ENCODE measurements at regions not wholly inside any gene's neighbourhood (a gene's known extent, or its start where the extent isn't known, plus 50 kb on each side); places are given as distances from the start of the nearest gene placed in this dataset.

DNA sequence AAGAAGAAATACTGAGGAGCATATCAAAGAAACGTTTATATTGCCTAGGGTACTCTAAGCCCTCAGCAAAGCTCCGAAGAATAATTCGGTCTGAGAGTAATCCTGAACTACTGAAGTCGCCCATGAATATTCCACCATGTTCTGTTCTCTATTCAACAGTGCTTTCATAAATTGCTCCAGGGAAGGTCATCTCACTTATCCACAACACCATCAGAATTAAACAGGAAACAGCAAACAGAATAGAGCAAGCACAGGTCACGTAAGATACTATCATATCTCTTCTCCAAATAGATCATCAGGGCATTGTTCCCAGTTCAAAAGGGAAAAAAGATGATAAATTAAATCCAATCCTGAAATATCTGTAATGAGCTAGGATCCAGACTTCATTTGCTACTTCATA, 325.6 kb downstream of the DEPDC1B start:
- Histone ChIP-seq H4K20me1 (ENCODE audit: control insufficient read depth, insufficient read depth, insufficient read length) (no peaks in the 10 kb centered on the region), H3K23me2 (ENCODE audit: insufficient read length, low read depth, low read length, poor library complexity, severe bottlenecking) (no peaks in the 10 kb centered on the region), H2BK15ac (ENCODE audit: low read depth, low read length) (no peak overlapping the region), H3K18ac (ENCODE audit: insufficient read length, low read depth, low read length) (no peak overlapping the region), H3K4me1 (ENCODE audit: insufficient read depth, low read length) (no peaks in the 10 kb centered on the region), H2BK120ac (ENCODE audit: low read depth, low read length, poor library complexity, severe bottlenecking) (no peak overlapping the region), H3K9me3 (ENCODE audit: control insufficient read depth, low read depth, low read length) (no peaks in the 10 kb centered on the region), H3K14ac (ENCODE audit: insufficient read depth, low read length) (no peak overlapping the region), H3K4me2 (ENCODE audit: insufficient read depth, insufficient read length, low read length) (no peak overlapping the region), H3K4ac (ENCODE audit: low read depth, low read length) (no peak overlapping the region), H3T11ph (ENCODE audit: low read length) (no peak overlapping the region), H2BK5ac (ENCODE audit: insufficient read length, low read length) (no peak overlapping the region), H3K79me2 (ENCODE audit: insufficient read depth, low read length) (no peaks in the 10 kb centered on the region), H3K9ac (ENCODE audit: extremely low read depth, insufficient read length, low read length) (no peak overlapping the region), H3K27ac (ENCODE audit: insufficient read length, low read depth, low read length) (no peak overlapping the region), H4K5ac (ENCODE audit: insufficient read length, low read depth, low read length) (no peak overlapping the region), H3K56ac (ENCODE audit: insufficient read length, low read depth, low read length) (no peak overlapping the region), H3K23ac (ENCODE audit: insufficient read length, low read depth, low read length) (no peak overlapping the region), H3K27me3 (ENCODE audit: insufficient read depth, low read length) (no peaks in the 10 kb centered on the region), H2BK20ac (ENCODE audit: low read depth, low read length, poor library complexity, severe bottlenecking) (no peak overlapping the region), H4K8ac (replicated peaks; ENCODE audit: insufficient read length, low read depth, low read length) (no peak overlapping the region), H4K91ac (ENCODE audit: insufficient read length, low read depth, low read length) (no peak overlapping the region), H2AK5ac (ENCODE audit: insufficient read length, low read length) (no peak overlapping the region), H2AFZ (ENCODE audit: low read length) (no peak overlapping the region), H2BK12ac (ENCODE audit: insufficient read length, low read depth, low read length) (no peak overlapping the region), H3K79me1 (ENCODE audit: insufficient read depth, low read depth, low read length, poor library complexity, severe bottlenecking) (no peaks in the 10 kb centered on the region)
- Mint-ChIP-seq H3K36me3 (ENCODE audit: insufficient read depth in 1 of 3, low read depth in 3 of 3) (no peaks in the 10 kb centered on the region), H3K4me1 (no peaks in the 10 kb centered on the region), H3K4me3 (no peak overlapping the region), H3K27ac (no peak overlapping the region), H3K9me3 (no peaks in the 10 kb centered on the region), H3K27me3 (ENCODE audit: low read depth) (no peaks in the 10 kb centered on the region)
- no CpG with 5 or more reads among the region's 5 CpGs for WGBS (ENCODE audit: extremely low coverage, insufficient read length, low lambda C conversion rate)
- TF ChIP-seq CTCF (conservative IDR thresholded peaks at IDR 0.05) = no peak
- DNase-seq = no peak

Data from H9 (cell line).